ENCODE measurements at regions not wholly inside any gene's neighbourhood (a gene's known extent, or its start where the extent isn't known, plus 50 kb on each side); places are given as distances from the start of the nearest gene placed in this dataset.

GRCh38 chr7:32412471-32412870 lies 77.7 kb downstream of the LSM5 start:
- WGBS, result 69% methylated on average over 4 of the region's 4 CpGs
- H3K9me3 ChIP-seq, result no peaks in the 10 kb centered on the region
- no peak for DNase-seq (ENCODE audit: low spot score in 2 of 2)
- no peak overlapping the region for H3K4me3 ChIP-seq
- H3K27ac ChIP-seq, result no peak overlapping the region
- TF ChIP-seq POLR2AphosphoS5 (IDR thresholded peaks at IDR 0.05) (no peak), POLR2A (IDR thresholded peaks at IDR 0.05) (no peak), CTCF (IDR thresholded peaks at IDR 0.05) (no peak), EP300 (IDR thresholded peaks at IDR 0.05) (no peak)
- peaks cover 9% of the 10 kb centered on the region for H3K27me3 ChIP-seq
- no peaks in the 10 kb centered on the region for H3K4me1 ChIP-seq
- H3K36me3 ChIP-seq, result no peaks in the 10 kb centered on the region

GRCh38 chr7:32410545-32410944 lies 79.6 kb downstream of the LSM5 start:
- DNase-seq (ENCODE audit: low spot score in 2 of 2), result no peak
- Histone ChIP-seq H3K36me3 (no peaks in the 10 kb centered on the region), H3K27me3 (no peaks in the 10 kb centered on the region), H3K9me3 (no peaks in the 10 kb centered on the region), H3K27ac (no peak overlapping the region), H3K4me3 (no peak overlapping the region), H3K4me1 (no peaks in the 10 kb centered on the region)
- WGBS, result 85% methylated on average over 2 of the region's 2 CpGs
- TF ChIP-seq CTCF (IDR thresholded peaks at IDR 0.05), result no peak
- TF ChIP-seq EP300 (IDR thresholded peaks at IDR 0.05), result no peak
- TF ChIP-seq POLR2AphosphoS5 (IDR thresholded peaks at IDR 0.05), result no peak
- TF ChIP-seq POLR2A (IDR thresholded peaks at IDR 0.05), result no peak

- Histone ChIP-seq H3K9me3 (no peaks in the 10 kb centered on the region), H3K36me3 (no peaks in the 10 kb centered on the region), H3K27me3 (no peaks in the 10 kb centered on the region), H3K4me3 (no peak overlapping the region), H3K27ac (no peak overlapping the region), H3K4me1 (no peaks in the 10 kb centered on the region)
- TF ChIP-seq POLR2AphosphoS5 (IDR thresholded peaks at IDR 0.05) (no peak), CTCF (IDR thresholded peaks at IDR 0.05) (no peak), EP300 (IDR thresholded peaks at IDR 0.05) (no peak), POLR2A (IDR thresholded peaks at IDR 0.05) (no peak)
- 0% methylated on average over 1 of the region's 1 CpG for WGBS
- no peak for DNase-seq (ENCODE audit: low spot score in 2 of 2)
Observed at GRCh38 chr7:32406386-32406785, 83.8 kb downstream of the LSM5 start.

GRCh38 chr7:32403463-32404229 lies 86.5 kb downstream of the LSM5 start:
- Histone ChIP-seq H3K4me3 (no peak overlapping the region), H3K27ac (no peak overlapping the region), H3K27me3 (no peaks in the 10 kb centered on the region), H3K4me1 (no peaks in the 10 kb centered on the region), H3K9me3 (no peaks in the 10 kb centered on the region), H3K36me3 (no peaks in the 10 kb centered on the region)
- 79% methylated on average over 11 of the region's 11 CpGs for WGBS
- DNase-seq (ENCODE audit: low spot score in 2 of 2), result no peak
- TF ChIP-seq EP300 (IDR thresholded peaks at IDR 0.05) (no peak), POLR2A (IDR thresholded peaks at IDR 0.05) (no peak), POLR2AphosphoS5 (IDR thresholded peaks at IDR 0.05) (no peak), CTCF (IDR thresholded peaks at IDR 0.05) (no peak)

GRCh38 chr7:32400676-32401075 lies 89.5 kb downstream of the LSM5 start:
- H3K4me1 ChIP-seq, result no peaks in the 10 kb centered on the region
- no peak overlapping the region for H3K4me3 ChIP-seq
- no peaks in the 10 kb centered on the region for H3K9me3 ChIP-seq
- TF ChIP-seq POLR2A (IDR thresholded peaks at IDR 0.05) (no peak), CTCF (IDR thresholded peaks at IDR 0.05) (no peak), POLR2AphosphoS5 (IDR thresholded peaks at IDR 0.05) (no peak), EP300 (IDR thresholded peaks at IDR 0.05) (no peak)
- H3K36me3 ChIP-seq, result no peaks in the 10 kb centered on the region
- no peak for DNase-seq (ENCODE audit: low spot score in 2 of 2)
- 80% methylated on average over 4 of the region's 4 CpGs for WGBS
- H3K27ac ChIP-seq, result no peak overlapping the region
- H3K27me3 ChIP-seq, result no peaks in the 10 kb centered on the region

Measured in suprapubic skin (tissue), 4 donors.